Mucosa of rectum (tissue), 2 donors: ENCODE measurements at regions not wholly inside any gene's neighbourhood (a gene's known extent, or its start where the extent isn't known, plus 50 kb on each side); places are given as distances from the start of the nearest gene placed in this dataset.

Source experiments
- H3K27ac ChIP-seq, 2 donors: one replicate each; pipeline ENCODE4 v1.7.0; 2013; ENCODE audit warnings: inconsistent platforms in 2 of 2, low read depth in 2 of 2, low read length in 2 of 2
- H3K27me3 ChIP-seq, 2 donors: one replicate each; pipeline ENCODE4 v1.7.0; 2013; ENCODE audit warnings: low read length in 2 of 2; ENCODE audit not compliant: control insufficient read depth in 2 of 2, insufficient read depth in 2 of 2
- H3K36me3 ChIP-seq, 2 donors: one replicate each; pipeline ENCODE4 v1.7.0; 2013; ENCODE audit warnings: low read length in 2 of 2; ENCODE audit not compliant: control insufficient read depth in 2 of 2, insufficient read depth in 2 of 2
- H3K4me1 ChIP-seq, 2 donors: one replicate each; pipeline ENCODE4 v1.7.0; 2013; ENCODE audit warnings: low read length in 2 of 2, mild to moderate bottlenecking in 1 of 2; ENCODE audit not compliant: control insufficient read depth in 2 of 2, insufficient read depth in 2 of 2
- H3K4me3 ChIP-seq, 2 donors: one replicate each; pipeline ENCODE4 v1.7.0; 2013; ENCODE audit warnings: low read length in 2 of 2
- H3K9ac ChIP-seq, 2 donors: one replicate each; pipeline ENCODE4 v1.7.0; 2013; ENCODE audit warnings: low read length in 2 of 2, low read depth in 1 of 2, mild to moderate bottlenecking in 1 of 2
- H3K9me3 ChIP-seq, 2 donors: one replicate each; pipeline ENCODE4 v1.7.0; 2013; ENCODE audit warnings: low read length in 2 of 2; ENCODE audit not compliant: control insufficient read depth in 2 of 2
- donor health status: healthy.
- donor health status: Normal muscosa, but diverticular disease.

- Histone ChIP-seq H3K9ac (no peak overlapping the region), H3K36me3 (no peaks in the 10 kb centered on the region), H3K4me1 (no peaks in the 10 kb centered on the region), H3K27me3 (no peaks in the 10 kb centered on the region), H3K4me3 (no peak overlapping the region), H3K9me3 (no peaks in the 10 kb centered on the region), H3K27ac (no peak overlapping the region)
Measured at GRCh38 chr12:92007787-92008186, 137.9 kb downstream of the BTG1 start.

DNA sequence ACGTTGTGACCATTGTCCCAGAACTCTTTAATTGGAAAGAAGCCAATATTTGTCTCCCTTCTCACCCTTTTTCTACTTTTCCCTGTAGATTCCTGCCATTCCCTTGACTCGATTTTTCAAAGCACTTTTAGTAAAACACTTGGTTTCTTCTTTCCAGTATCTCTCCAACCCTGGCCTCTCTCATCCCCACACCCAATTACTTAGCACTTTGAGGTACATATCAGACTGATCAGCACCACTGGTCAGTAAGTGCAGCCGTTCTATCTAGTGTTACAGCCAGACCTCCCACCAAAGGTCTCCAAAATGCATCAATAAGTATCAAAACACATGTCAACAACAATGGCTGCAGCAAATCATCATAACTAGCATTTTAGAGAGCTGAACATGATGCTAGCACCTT, 141.9 kb downstream of the BTG1 start:
- no peaks in the 10 kb centered on the region for H3K9me3 ChIP-seq
- H3K4me1 ChIP-seq: no peaks in the 10 kb centered on the region
- no peak overlapping the region for H3K27ac ChIP-seq
- H3K9ac ChIP-seq: no peak overlapping the region
- H3K4me3 ChIP-seq: no peak overlapping the region
- no peaks in the 10 kb centered on the region for H3K36me3 ChIP-seq
- no peaks in the 10 kb centered on the region for H3K27me3 ChIP-seq

- no peaks in the 10 kb centered on the region for H3K9me3 ChIP-seq
- H3K27me3 ChIP-seq: no peaks in the 10 kb centered on the region
- H3K4me1 ChIP-seq: no peaks in the 10 kb centered on the region
- no peak overlapping the region for H3K9ac ChIP-seq
- no peak overlapping the region for H3K4me3 ChIP-seq
- H3K27ac ChIP-seq: no peak overlapping the region
- no peaks in the 10 kb centered on the region for H3K36me3 ChIP-seq
Measured at GRCh38 chr12:92002673-92003382, 142.8 kb downstream of the BTG1 start.

- no peak overlapping the region for H3K4me3 ChIP-seq
Measured at GRCh38 chr12:92002195-92002649, 143.4 kb downstream of the BTG1 start.

DNA sequence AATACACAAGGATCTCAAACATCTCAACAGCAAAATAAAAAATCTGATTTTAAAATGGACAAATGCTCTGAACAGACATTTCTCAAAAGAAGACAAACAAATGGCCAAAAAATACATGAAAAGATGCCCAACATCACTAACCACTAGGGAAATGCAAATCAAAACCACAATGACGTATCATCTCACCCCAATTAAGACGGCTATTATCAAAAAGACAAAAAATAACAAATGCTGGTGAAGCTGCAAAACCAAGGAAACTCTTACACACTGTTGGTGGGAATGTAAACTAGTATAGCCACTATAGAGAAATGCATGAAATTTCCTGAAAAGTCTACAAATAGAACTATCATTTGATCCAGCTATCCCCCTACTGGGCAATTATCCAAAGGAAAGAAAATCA, 145.0 kb downstream of the BTG1 start:
- Histone ChIP-seq H3K9ac (no peak overlapping the region), H3K4me1 (no peaks in the 10 kb centered on the region), H3K36me3 (no peaks in the 10 kb centered on the region)

More at GRCh38 chr12:92002195-92002649, 143.4 kb downstream of the BTG1 start:
- Histone ChIP-seq H3K27me3 (no peaks in the 10 kb centered on the region), H3K9me3 (no peaks in the 10 kb centered on the region), H3K27ac (no peak overlapping the region), H3K4me1 (no peaks in the 10 kb centered on the region), H3K36me3 (no peaks in the 10 kb centered on the region), H3K9ac (no peak overlapping the region)

GRCh38 chr12:91999823-92000222, 145.8 kb downstream of the BTG1 start:
- H3K9ac ChIP-seq: no peak overlapping the region
- H3K4me1 ChIP-seq: no peaks in the 10 kb centered on the region
- H3K36me3 ChIP-seq: no peaks in the 10 kb centered on the region

More for the DNA sequence above, 145.0 kb downstream of the BTG1 start:
- no peak overlapping the region for H3K27ac ChIP-seq
- no peaks in the 10 kb centered on the region for H3K9me3 ChIP-seq
- no peaks in the 10 kb centered on the region for H3K27me3 ChIP-seq
- H3K4me3 ChIP-seq: no peak overlapping the region

GRCh38 chr12:91998316-91998715, 147.3 kb downstream of the BTG1 start:
- Histone ChIP-seq H3K27ac (no peak overlapping the region), H3K9me3 (no peaks in the 10 kb centered on the region), H3K9ac (no peak overlapping the region), H3K27me3 (no peaks in the 10 kb centered on the region), H3K4me1 (no peaks in the 10 kb centered on the region), H3K36me3 (no peaks in the 10 kb centered on the region), H3K4me3 (no peak overlapping the region)

More at GRCh38 chr12:91999823-92000222, 145.8 kb downstream of the BTG1 start:
- Histone ChIP-seq H3K4me3 (no peak overlapping the region), H3K27ac (no peak overlapping the region), H3K27me3 (no peaks in the 10 kb centered on the region), H3K9me3 (no peaks in the 10 kb centered on the region)

DNA sequence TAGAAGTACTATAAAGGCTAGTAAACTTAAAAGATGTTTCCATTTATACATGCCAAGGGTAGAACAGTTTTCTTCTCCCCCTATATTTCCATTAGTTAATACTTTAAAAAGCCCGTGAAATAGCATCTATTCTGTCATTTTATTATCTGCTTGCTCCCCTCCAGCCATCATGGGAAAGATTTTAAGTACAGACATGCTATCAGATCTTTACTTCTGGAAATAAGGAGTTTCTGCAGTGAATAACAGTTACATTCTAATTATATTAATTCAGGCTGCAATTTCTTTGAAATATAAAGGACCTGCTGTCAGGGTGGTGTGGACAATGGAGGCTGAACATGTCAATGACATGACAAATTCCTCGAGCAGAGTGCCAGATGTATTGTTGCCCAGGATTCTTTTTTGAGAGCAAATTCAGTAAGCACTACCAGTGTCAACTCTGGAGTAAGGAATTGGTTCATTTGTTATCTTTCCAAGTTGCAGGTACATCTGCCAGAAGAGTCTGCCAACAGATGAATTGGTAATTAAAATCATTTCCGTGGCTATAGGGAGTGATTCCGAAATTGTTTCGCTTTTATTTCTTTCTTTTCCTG, 151.3 kb downstream of the BTG1 start:
- Histone ChIP-seq H3K4me1 (no peaks in the 10 kb centered on the region), H3K4me3 (no peak overlapping the region), H3K9me3 (no peaks in the 10 kb centered on the region), H3K27ac (no peak overlapping the region), H3K9ac (no peak overlapping the region), H3K27me3 (no peaks in the 10 kb centered on the region), H3K36me3 (no peaks in the 10 kb centered on the region)

- Histone ChIP-seq H3K9me3 (no peaks in the 10 kb centered on the region), H3K36me3 (no peaks in the 10 kb centered on the region), H3K27ac (no peak overlapping the region), H3K9ac (no peak overlapping the region), H3K4me1 (no peaks in the 10 kb centered on the region), H3K27me3 (no peaks in the 10 kb centered on the region), H3K4me3 (no peak overlapping the region)
Measured at GRCh38 chr12:91993287-91994017, 152.2 kb downstream of the BTG1 start.
